ENCODE measurements at regions not wholly inside any gene's neighbourhood (a gene's known extent, or its start where the extent isn't known, plus 50 kb on each side); places are given as distances from the start of the nearest gene placed in this dataset.

DNA sequence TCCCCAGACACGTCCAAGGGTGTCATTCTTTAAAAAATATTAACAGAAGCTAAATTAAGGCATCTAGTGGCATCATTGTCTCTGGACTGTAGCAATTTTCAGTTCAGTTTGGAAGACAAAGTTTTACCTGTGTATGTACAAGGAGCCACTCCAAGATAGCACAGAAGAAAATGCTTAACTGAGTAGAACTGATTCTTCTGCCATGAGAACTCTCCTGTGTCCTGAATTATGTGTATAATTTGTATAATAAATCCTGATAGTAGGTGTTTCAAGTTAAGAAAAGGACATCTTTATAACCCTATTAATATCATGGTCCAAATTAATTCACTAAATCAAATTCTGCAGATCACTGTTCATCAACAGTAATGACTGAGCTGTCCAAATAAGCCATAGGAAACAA is 1104.0 kb downstream of the XPNPEP1 start:
- Histone ChIP-seq H3K27me3 (no peaks in the 10 kb centered on the region), H3K9me3 (no peaks in the 10 kb centered on the region), H3K27ac (no peak overlapping the region), H3K36me3 (no peaks in the 10 kb centered on the region), H3K4me3 (no peak overlapping the region), H3K4me1 (no peaks in the 10 kb centered on the region)
- no peak for DNase-seq
- TF ChIP-seq, protein P1, sequence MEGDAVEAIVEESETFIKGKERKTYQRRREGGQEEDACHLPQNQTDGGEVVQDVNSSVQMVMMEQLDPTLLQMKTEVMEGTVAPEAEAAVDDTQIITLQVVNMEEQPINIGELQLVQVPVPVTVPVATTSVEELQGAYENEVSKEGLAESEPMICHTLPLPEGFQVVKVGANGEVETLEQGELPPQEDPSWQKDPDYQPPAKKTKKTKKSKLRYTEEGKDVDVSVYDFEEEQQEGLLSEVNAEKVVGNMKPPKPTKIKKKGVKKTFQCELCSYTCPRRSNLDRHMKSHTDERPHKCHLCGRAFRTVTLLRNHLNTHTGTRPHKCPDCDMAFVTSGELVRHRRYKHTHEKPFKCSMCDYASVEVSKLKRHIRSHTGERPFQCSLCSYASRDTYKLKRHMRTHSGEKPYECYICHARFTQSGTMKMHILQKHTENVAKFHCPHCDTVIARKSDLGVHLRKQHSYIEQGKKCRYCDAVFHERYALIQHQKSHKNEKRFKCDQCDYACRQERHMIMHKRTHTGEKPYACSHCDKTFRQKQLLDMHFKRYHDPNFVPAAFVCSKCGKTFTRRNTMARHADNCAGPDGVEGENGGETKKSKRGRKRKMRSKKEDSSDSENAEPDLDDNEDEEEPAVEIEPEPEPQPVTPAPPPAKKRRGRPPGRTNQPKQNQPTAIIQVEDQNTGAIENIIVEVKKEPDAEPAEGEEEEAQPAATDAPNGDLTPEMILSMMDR (IDR thresholded peaks at IDR 0.05) = no peak
- intact Hi-C loops (cut with DNase I; ENCODE audit: low total_unique reads) = no loop called here

DNA sequence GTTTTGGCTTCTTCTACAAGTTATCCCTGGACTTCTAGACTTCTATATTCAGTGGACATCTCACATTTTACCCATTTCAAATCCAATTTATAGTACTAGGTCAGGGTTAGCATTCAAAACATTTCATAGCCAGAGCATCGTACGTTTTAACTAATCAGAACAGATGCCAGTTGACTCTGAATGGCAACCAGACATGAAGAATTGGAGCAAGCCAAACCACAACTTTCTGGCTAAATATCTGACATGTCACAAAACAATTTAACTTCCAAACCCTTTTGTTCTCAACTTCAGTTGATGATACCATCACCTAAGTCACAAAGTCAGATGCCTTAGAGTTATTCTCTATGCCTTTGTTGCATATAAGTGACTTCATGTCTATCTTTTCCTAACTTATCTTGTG is 1105.7 kb downstream of the XPNPEP1 start:
- Histone ChIP-seq H3K4me3 (no peak overlapping the region), H3K4me1 (no peaks in the 10 kb centered on the region), H3K27me3 (no peaks in the 10 kb centered on the region), H3K36me3 (no peaks in the 10 kb centered on the region), H3K27ac (no peak overlapping the region), H3K9me3 (no peaks in the 10 kb centered on the region)
- TF ChIP-seq, protein P1 (IDR thresholded peaks at IDR 0.05) = no peak
- DNase-seq = no peak
- intact Hi-C loops (cut with DNase I; ENCODE audit: low total_unique reads) = no loop called here

DNA sequence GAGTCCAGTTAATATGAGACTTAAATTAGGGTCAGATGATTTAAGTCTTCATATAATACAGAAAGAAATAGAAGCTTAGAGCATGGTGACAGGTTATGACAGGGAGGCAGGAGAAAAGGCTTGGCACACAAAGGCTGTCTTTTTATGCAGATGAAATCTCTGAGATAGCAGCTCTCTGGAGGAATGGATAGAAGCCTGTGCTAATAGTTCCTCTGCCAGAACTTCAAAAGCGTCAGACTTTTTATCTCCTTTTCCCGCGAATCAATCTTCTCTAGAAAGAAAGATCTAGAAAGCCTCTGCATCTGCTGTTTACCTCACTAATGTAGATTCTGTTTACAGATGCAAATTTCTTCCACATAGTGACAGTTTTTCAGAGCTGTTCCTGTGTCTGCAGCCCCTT is 1106.2 kb downstream of the XPNPEP1 start:
- no peaks in the 10 kb centered on the region for H3K36me3 ChIP-seq
- no peaks in the 10 kb centered on the region for H3K9me3 ChIP-seq
- DNase-seq = no peak
- H3K27ac ChIP-seq = no peak overlapping the region
- H3K4me1 ChIP-seq = no peaks in the 10 kb centered on the region
- no peaks in the 10 kb centered on the region for H3K27me3 ChIP-seq
- TF ChIP-seq, protein P1 (IDR thresholded peaks at IDR 0.05) = no peak
- intact Hi-C loops (cut with DNase I; ENCODE audit: low total_unique reads) = no loop called here
- H3K4me3 ChIP-seq = no peak overlapping the region

DNA sequence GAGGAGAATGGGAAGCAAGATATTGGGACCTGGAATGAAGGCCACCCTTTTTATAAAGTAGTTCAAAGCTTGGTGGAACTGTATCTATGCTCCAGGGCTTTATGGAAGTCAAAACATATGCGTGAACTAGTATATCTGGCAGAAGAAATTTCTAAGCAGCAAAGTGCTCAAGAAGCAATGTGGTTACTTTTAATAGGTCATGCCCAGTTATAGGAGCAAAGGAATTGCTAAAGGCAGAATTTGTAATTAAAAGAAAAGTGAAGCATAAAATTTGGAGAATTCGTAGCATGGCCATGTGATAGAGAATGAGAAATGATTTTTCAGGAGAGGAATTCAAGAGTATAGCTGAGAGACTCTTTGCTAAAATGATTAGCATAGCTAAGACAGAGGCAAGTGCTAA is 1110.4 kb downstream of the XPNPEP1 start:
- H3K27ac ChIP-seq = no peak overlapping the region
- H3K4me3 ChIP-seq = no peak overlapping the region
- no peaks in the 10 kb centered on the region for H3K4me1 ChIP-seq
- intact Hi-C loops (cut with DNase I; ENCODE audit: low total_unique reads) = no loop called here
- TF ChIP-seq, protein P1 (IDR thresholded peaks at IDR 0.05) = no peak
- no peaks in the 10 kb centered on the region for H3K27me3 ChIP-seq
- no peaks in the 10 kb centered on the region for H3K36me3 ChIP-seq
- no peak for DNase-seq
- H3K9me3 ChIP-seq = no peaks in the 10 kb centered on the region

DNA sequence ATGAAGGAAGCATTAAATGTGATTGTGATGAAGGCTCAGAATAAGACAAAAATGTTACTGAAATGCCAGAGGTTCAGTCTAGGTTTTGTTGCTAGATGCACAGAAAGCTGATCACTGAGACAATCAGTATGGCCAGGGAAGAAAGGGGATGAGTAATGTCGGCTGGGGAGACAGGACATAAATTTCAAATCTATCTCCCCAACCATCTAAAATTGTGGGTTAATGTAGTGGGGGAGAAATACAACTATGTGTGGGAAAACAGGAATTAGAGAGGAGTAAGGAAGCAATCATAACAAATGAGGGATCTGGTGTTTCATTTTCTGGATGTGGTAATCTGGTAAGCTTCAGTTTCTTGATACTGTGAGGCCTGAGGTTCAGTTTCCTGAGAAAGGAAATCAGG is 1111.0 kb downstream of the XPNPEP1 start:
- DNase-seq = no peak
- H3K9me3 ChIP-seq = no peaks in the 10 kb centered on the region
- TF ChIP-seq, protein P1 (IDR thresholded peaks at IDR 0.05) = no peak
- no peaks in the 10 kb centered on the region for H3K36me3 ChIP-seq
- H3K27ac ChIP-seq = no peak overlapping the region
- no peak overlapping the region for H3K4me3 ChIP-seq
- intact Hi-C loops (cut with DNase I; ENCODE audit: low total_unique reads) = no loop called here
- H3K27me3 ChIP-seq = no peaks in the 10 kb centered on the region
- no peaks in the 10 kb centered on the region for H3K4me1 ChIP-seq

DNA sequence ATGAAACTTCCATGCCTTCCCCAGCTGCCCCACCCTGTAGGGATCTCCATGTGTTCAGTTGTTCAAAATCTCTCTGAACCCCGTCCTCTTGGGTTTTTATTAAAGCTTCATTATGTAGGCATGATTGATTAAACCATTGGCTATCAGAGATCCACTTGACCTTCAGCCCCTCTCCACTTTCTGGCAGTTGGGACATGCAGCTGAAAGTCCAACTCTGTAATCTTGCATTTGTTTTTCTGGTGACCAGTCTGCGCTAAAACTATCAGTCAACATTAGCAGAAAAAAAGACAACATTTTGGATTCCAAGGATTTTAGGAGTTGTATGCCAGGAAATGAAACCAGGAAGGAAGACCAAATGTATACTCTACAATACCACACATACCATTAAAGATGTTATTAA is 1115.1 kb downstream of the XPNPEP1 start:
- Histone ChIP-seq H3K4me1 (no peaks in the 10 kb centered on the region), H3K27me3 (no peaks in the 10 kb centered on the region), H3K27ac (no peak overlapping the region), H3K36me3 (no peaks in the 10 kb centered on the region), H3K9me3 (no peaks in the 10 kb centered on the region), H3K4me3 (no peak overlapping the region)
- TF ChIP-seq, protein P1 (IDR thresholded peaks at IDR 0.05) = no peak
- intact Hi-C loops (cut with DNase I; ENCODE audit: low total_unique reads) = no loop called here
- DNase-seq = no peak
